G401 (cell line): ENCODE measurements at regions not wholly inside any gene's neighbourhood (a gene's known extent, or its start where the extent isn't known, plus 50 kb on each side); places are given as distances from the start of the nearest gene placed in this dataset.
"Not testable (repeated sequence)": the region's sequence is repeated elsewhere in the genome, so short reads cannot be mapped to it uniquely, and the experiment has no call there.

Experiments used
- DNase-seq: peaks from one replicate; pipeline ENCODE4 v3.0.0-alpha.2; 2015; ENCODE audit warnings: low spot score
- in situ Hi-C: cut with HindIII; loops from 2 replicates; pipeline ENCODE4 v1.10.0; 2016; ENCODE audit warnings: low sequenced_read_pairs, mixed read lengths

- in situ Hi-C loops: no loop called here
- no peak for DNase-seq
These were observed 226.0 kb upstream of the PTGER4 start for GRCh38 chr5:40453689-40454088.

- DNase-seq: no peak
- in situ Hi-C loops: no loop called here
These were observed 226.7 kb upstream of the PTGER4 start for GRCh38 chr5:40452874-40453624.

- in situ Hi-C loops: no loop called here
- DNase-seq: no peak
These were observed 232.3 kb upstream of the PTGER4 start for GRCh38 chr5:40447438-40447837.

- in situ Hi-C loops: no loop called here
- DNase-seq: no peak
These were observed 232.8 kb upstream of the PTGER4 start for GRCh38 chr5:40446910-40447309.

GRCh38 chr5:40442346-40442745 is 237.4 kb upstream of the PTGER4 start:
- no peak for DNase-seq
- in situ Hi-C loops: no loop called here

GRCh38 chr5:40441733-40442132 is 238.0 kb upstream of the PTGER4 start:
- no peak for DNase-seq
- in situ Hi-C loops: no loop called here

- no peak for DNase-seq
- in situ Hi-C loops: no loop called here
These were observed 239.0 kb upstream of the PTGER4 start for GRCh38 chr5:40440746-40441145.

GRCh38 chr5:40439103-40439502 is 240.6 kb upstream of the PTGER4 start:
- not testable (repeated sequence) for DNase-seq

GRCh38 chr5:40438646-40439045 is 241.1 kb upstream of the PTGER4 start:
- in situ Hi-C loops: not testable (repeated sequence)

More at GRCh38 chr5:40439103-40439502, 240.6 kb upstream of the PTGER4 start:
- in situ Hi-C loops: not testable (repeated sequence)

GRCh38 chr5:40437452-40437861 is 242.3 kb upstream of the PTGER4 start:
- in situ Hi-C loops: no loop called here
- DNase-seq: no peak

More at GRCh38 chr5:40438646-40439045, 241.1 kb upstream of the PTGER4 start:
- DNase-seq: not testable (repeated sequence)

GRCh38 chr5:40436535-40437237 is 243.0 kb upstream of the PTGER4 start:
- in situ Hi-C loops: no loop called here
- no peak for DNase-seq

- DNase-seq, in situ Hi-C loops: not testable (repeated sequence)
These were observed 244.0 kb upstream of the PTGER4 start for GRCh38 chr5:40435706-40436105.

- DNase-seq: no peak
- in situ Hi-C loops: no loop called here
These were observed 246.9 kb upstream of the PTGER4 start for GRCh38 chr5:40432836-40433235.

GRCh38 chr5:40431734-40432133 is 248.0 kb upstream of the PTGER4 start:
- in situ Hi-C loops: no loop called here
- no peak for DNase-seq

GRCh38 chr5:40430101-40430710 is 249.5 kb upstream of the PTGER4 start:
- in situ Hi-C loops: no loop called here
- DNase-seq: no peak

- in situ Hi-C loops: no loop called here
- DNase-seq: no peak
These were observed 250.2 kb upstream of the PTGER4 start for GRCh38 chr5:40429258-40430100.

- in situ Hi-C loops: no loop called here
- no peak for DNase-seq
These were observed 250.9 kb upstream of the PTGER4 start for GRCh38 chr5:40428815-40429214.

- in situ Hi-C loops: no loop called here
These were observed 251.6 kb upstream of the PTGER4 start for GRCh38 chr5:40428126-40428525.

GRCh38 chr5:40417046-40417810 is 262.5 kb upstream of the PTGER4 start:
- in situ Hi-C loops, DNase-seq: not testable (repeated sequence)

More at GRCh38 chr5:40428126-40428525, 251.6 kb upstream of the PTGER4 start:
- DNase-seq: no peak
